DMS53 (cell line): ENCODE measurements at regions not wholly inside any gene's neighbourhood (a gene's known extent, or its start where the extent isn't known, plus 50 kb on each side); places are given as distances from the start of the nearest gene placed in this dataset.

Source experiments
- DNase-seq: peaks from one replicate; lab custom pipeline; 2025; lab: John Stamatoyannopoulos, UW

- DNase-seq = no peak
Observed at GRCh38 chr6:105587349-105588122, 184.7 kb upstream of the PREP start.

- no peak for DNase-seq
Observed at GRCh38 chr6:105578179-105578707, 175.4 kb upstream of the PREP start.

- DNase-seq = no peak
Observed at GRCh38 chr6:105573556-105573955, 170.7 kb upstream of the PREP start.

- no peak for DNase-seq
Observed at GRCh38 chr6:105573138-105573537, 170.3 kb upstream of the PREP start.

- no peak for DNase-seq
Observed at GRCh38 chr6:105570416-105570815, 167.5 kb upstream of the PREP start.

- no peak for DNase-seq
Observed at GRCh38 chr6:105569706-105570105, 166.8 kb upstream of the PREP start.

- no peak for DNase-seq
Observed at GRCh38 chr6:105568751-105569150, 165.9 kb upstream of the PREP start.

GRCh38 chr6:105568142-105568541, 165.3 kb upstream of the PREP start:
- DNase-seq = no peak

GRCh38 chr6:105567140-105567539, 164.3 kb upstream of the PREP start:
- DNase-seq = no peak

GRCh38 chr6:105566503-105566902, 163.6 kb upstream of the PREP start:
- no peak for DNase-seq

- no peak for DNase-seq
Observed at GRCh38 chr6:105564121-105564902, 161.4 kb upstream of the PREP start.

GRCh38 chr6:105562027-105562426, 159.1 kb upstream of the PREP start:
- DNase-seq = no peak

- DNase-seq = no peak
Observed at GRCh38 chr6:105561486-105561885, 158.6 kb upstream of the PREP start.

- DNase-seq = no peak
Observed at GRCh38 chr6:105560611-105561066, 157.8 kb upstream of the PREP start.

GRCh38 chr6:105557291-105557690, 154.4 kb upstream of the PREP start:
- no peak for DNase-seq

- DNase-seq = no peak
Observed at GRCh38 chr6:105553171-105553570, 150.3 kb upstream of the PREP start.

- DNase-seq = no peak
Observed at GRCh38 chr6:105550955-105551620, 148.2 kb upstream of the PREP start.

- no peak for DNase-seq
Observed at GRCh38 chr6:105546754-105547153, 143.9 kb upstream of the PREP start.

- no peak for DNase-seq
Observed at GRCh38 chr6:105545947-105546731, 143.3 kb upstream of the PREP start.

- DNase-seq = no peak
Observed at GRCh38 chr6:105545228-105545920, 142.5 kb upstream of the PREP start.

- no peak for DNase-seq
Observed at GRCh38 chr6:105539911-105540310, 137.0 kb upstream of the PREP start.
